Immature natural killer cell (primary cell): ENCODE measurements at regions not wholly inside any gene's neighbourhood (a gene's known extent, or its start where the extent isn't known, plus 50 kb on each side); places are given as distances from the start of the nearest gene placed in this dataset.

Experiments
- DNase-seq, 3 donors: peaks; one replicate each; pipeline ENCODE4 v3.0.0; 2022; ENCODE audit warnings: mixed read lengths in 1 of 3
- H3K27ac Mint-ChIP-seq, 6 donors: one replicate each; pipeline ENCODE4 v1.8.0; 2020; ENCODE audit warnings: mixed read lengths in 6 of 6, mild to moderate bottlenecking in 5 of 6, inconsistent platforms in 4 of 6, moderate library complexity in 3 of 6
- H3K27me3 Mint-ChIP-seq, 3 donors: one replicate each; pipeline ENCODE4 v1.8.0; 2020 to 2021; ENCODE audit warnings: low read depth in 3 of 3, mild to moderate bottlenecking in 3 of 3, mixed read lengths in 3 of 3, moderate library complexity in 3 of 3, inconsistent platforms in 1 of 3
- H3K36me3 Mint-ChIP-seq, 3 donors: one replicate each; pipeline ENCODE4 v1.8.0; 2020; ENCODE audit warnings: mixed read lengths in 3 of 3, inconsistent platforms in 2 of 3, mild to moderate bottlenecking in 2 of 3
- H3K4me1 Mint-ChIP-seq, 2 donors: one replicate each; pipeline ENCODE4 v1.8.0; 2020; ENCODE audit warnings: inconsistent platforms in 2 of 2, mild to moderate bottlenecking in 2 of 2, mixed read lengths in 2 of 2, moderate library complexity in 1 of 2
- H3K4me3 Mint-ChIP-seq, 5 donors: one replicate each; pipeline ENCODE4 v1.8.0; 2020; ENCODE audit warnings: mild to moderate bottlenecking in 5 of 5, mixed read lengths in 5 of 5, inconsistent platforms in 3 of 5, moderate library complexity in 3 of 5
- H3K9me3 Mint-ChIP-seq, 6 donors: one replicate each; pipeline ENCODE4 v1.8.0; 2020; ENCODE audit warnings: mild to moderate bottlenecking in 6 of 6, mixed read lengths in 6 of 6, inconsistent platforms in 4 of 6, moderate library complexity in 3 of 6

GRCh38 chr4:147366164-147366563 is 114.7 kb upstream of the EDNRA start:
- H3K27me3 Mint-ChIP-seq: no peaks in the 10 kb centered on the region
- H3K36me3 Mint-ChIP-seq: no peaks in the 10 kb centered on the region
- H3K4me3 Mint-ChIP-seq: no peak overlapping the region
- H3K4me1 Mint-ChIP-seq: no peaks in the 10 kb centered on the region
- DNase-seq: no peak
- H3K27ac Mint-ChIP-seq: no peak overlapping the region
- H3K9me3 Mint-ChIP-seq: peaks cover 2 to 12% (median 6%) of the 10 kb centered on the region in 6 donors

DNA sequence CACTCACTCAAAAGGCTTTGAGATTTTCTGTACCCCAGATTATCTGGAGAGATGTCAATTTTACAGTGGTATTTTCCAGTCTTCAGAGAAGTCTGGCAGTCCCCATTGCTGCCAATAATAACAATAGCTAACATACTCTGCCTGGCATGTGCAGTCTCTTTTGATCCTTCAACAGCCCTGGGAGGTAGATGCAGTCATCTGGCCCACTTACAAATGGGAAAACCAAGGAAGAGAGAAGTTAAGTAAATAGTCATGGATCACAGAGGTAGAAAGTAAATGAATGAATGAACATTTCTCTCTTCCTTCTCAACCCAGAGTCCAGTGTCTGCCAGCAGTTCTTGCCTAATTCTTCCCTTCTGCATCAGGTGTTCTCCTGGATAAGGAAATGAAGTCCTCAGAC is 113.0 kb upstream of the EDNRA start:
- Mint-ChIP-seq H3K27ac (no peak overlapping the region), H3K9me3 (peaks cover 2 to 12% (median 6%) of the 10 kb centered on the region in 6 donors), H3K4me3 (no peak overlapping the region), H3K4me1 (no peaks in the 10 kb centered on the region), H3K36me3 (no peaks in the 10 kb centered on the region), H3K27me3 (peaks cover 0 to 2% (median 0%) of the 10 kb centered on the region in 3 donors)
- DNase-seq: no peak

- no peaks in the 10 kb centered on the region for H3K4me1 Mint-ChIP-seq
- H3K27me3 Mint-ChIP-seq: peaks cover 0 to 4% (median 0%) of the 10 kb centered on the region in 3 donors
- peaks cover 0 to 12% (median 4%) of the 10 kb centered on the region in 6 donors for H3K9me3 Mint-ChIP-seq
- no peak for DNase-seq
- H3K4me3 Mint-ChIP-seq: no peak overlapping the region
- H3K27ac Mint-ChIP-seq: no peak overlapping the region
- H3K36me3 Mint-ChIP-seq: no peaks in the 10 kb centered on the region
These were observed 111.9 kb upstream of the EDNRA start for GRCh38 chr4:147368948-147369347.

DNA sequence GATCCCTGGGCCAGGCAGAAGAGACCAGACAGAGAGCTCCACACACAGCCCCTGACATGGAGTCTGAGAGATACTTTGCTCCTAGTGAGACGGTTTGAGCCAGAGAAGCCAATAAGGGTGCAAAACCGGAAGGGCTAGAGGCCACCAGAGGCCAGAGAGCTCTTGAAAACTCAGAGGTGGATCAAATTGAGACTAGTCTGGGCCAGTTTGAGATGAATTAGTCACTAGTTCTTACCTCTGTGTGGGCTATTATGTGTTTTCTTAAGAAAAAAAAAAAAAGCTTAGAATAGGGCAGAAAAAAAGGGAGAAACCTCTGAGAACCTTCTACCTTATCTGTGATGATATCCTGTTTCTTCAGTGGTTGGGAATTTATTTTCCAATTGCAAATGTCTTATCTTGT is 110.4 kb upstream of the EDNRA start:
- DNase-seq: no peak
- H3K27ac Mint-ChIP-seq: no peak overlapping the region
- no peaks in the 10 kb centered on the region for H3K4me1 Mint-ChIP-seq
- peaks cover 0 to 4% (median 0%) of the 10 kb centered on the region in 3 donors for H3K27me3 Mint-ChIP-seq
- no peaks in the 10 kb centered on the region for H3K36me3 Mint-ChIP-seq
- peaks cover 0 to 8% (median 0%) of the 10 kb centered on the region in 6 donors for H3K9me3 Mint-ChIP-seq
- H3K4me3 Mint-ChIP-seq: no peak overlapping the region

DNA sequence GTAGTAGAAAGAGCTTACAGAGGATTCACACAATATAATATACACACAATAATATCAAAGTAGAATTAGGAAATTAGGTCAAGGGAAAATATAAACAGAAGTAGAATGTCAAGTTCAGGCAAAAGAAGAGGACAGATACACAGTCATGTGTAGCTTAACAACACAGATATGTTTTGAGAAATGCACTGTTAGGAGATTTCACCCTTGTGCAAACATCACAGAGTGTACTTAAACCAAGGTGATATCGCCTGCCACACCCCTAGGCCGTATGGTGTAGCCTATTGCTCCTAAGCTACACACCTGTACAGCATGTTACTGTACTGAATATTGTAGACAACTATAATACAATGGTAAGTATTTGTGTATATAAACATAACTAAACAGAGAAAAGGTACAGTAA is 110.0 kb upstream of the EDNRA start:
- Mint-ChIP-seq H3K27me3 (peaks cover 0 to 4% (median 3%) of the 10 kb centered on the region in 3 donors), H3K27ac (no peak overlapping the region), H3K36me3 (no peaks in the 10 kb centered on the region), H3K4me1 (no peaks in the 10 kb centered on the region), H3K4me3 (no peak overlapping the region), H3K9me3 (peaks cover 0 to 8% (median 2%) of the 10 kb centered on the region in 6 donors)
- DNase-seq: no peak

DNA sequence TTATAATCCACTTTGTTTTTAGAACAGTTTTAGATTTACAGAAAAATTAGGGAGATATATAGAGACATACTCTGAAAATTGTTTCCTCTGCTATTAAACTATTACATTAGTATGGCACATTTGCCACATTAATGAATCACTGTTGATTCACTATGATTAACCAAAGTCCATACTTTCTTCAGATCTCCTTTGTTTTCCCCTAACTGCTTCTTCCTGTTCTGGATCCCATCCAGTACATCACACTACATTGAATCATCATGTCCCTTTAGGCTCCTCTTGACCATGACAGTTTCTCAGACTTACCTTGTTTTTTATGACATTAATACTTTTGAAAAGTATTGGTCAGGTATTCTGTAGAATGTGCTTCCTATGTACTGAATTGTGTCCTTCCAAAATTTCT is 109.2 kb upstream of the EDNRA start:
- Mint-ChIP-seq H3K4me1 (no peaks in the 10 kb centered on the region), H3K36me3 (no peaks in the 10 kb centered on the region)

DNA sequence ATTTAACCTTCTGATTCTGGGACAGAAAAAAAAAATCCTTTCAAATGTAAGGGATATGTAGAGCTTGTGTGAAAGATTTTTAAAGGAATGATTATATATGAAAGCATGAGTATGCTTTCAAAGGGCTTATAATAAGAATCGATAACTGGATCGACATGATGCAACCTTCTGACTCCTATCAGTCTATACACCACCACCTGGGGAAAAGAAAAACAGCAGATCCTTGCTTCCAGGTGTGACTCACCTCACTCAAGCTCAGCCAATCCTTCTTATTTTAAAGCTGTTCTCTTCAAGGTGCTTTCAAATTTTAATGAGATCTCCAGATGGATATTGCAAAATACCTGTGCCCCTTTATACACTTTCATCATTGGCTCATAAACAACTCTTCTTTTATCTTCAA is 102.1 kb upstream of the EDNRA start:
- Mint-ChIP-seq H3K4me1 (no peaks in the 10 kb centered on the region), H3K9me3 (peaks cover 0 to 7% (median 1%) of the 10 kb centered on the region in 6 donors), H3K27me3 (peaks cover 1 to 6% (median 3%) of the 10 kb centered on the region in 3 donors), H3K36me3 (no peaks in the 10 kb centered on the region), H3K4me3 (no peak overlapping the region), H3K27ac (no peak overlapping the region)
- DNase-seq: no peak

More for the DNA sequence above, 109.2 kb upstream of the EDNRA start:
- H3K4me3 Mint-ChIP-seq: no peak overlapping the region
- DNase-seq: no peak
- H3K27me3 Mint-ChIP-seq: peaks cover 0 to 4% (median 3%) of the 10 kb centered on the region in 3 donors
- H3K27ac Mint-ChIP-seq: no peak overlapping the region
- peaks cover 0 to 8% (median 4%) of the 10 kb centered on the region in 6 donors for H3K9me3 Mint-ChIP-seq

DNA sequence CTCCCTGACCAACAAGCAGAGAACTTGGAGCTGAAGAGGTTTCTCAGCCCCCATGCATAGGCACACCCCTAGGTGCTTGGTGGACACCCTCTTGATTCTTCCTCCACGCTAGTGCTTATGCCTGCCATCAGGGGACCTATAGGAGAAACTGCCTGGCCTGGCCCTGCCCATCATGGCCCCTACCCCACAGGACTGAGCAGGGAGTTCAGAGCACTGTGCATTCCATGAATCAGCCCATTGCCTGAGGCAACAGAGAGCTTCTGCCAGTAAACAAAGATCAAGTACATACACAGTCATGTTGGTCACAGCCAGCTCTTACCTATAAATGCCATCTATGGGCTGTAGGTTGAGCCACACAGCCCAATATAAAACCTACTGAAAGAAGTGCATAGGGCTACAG is 99.1 kb upstream of the EDNRA start:
- H3K27me3 Mint-ChIP-seq: peaks cover 0 to 6% (median 1%) of the 10 kb centered on the region in 3 donors
- H3K27ac Mint-ChIP-seq: no peak overlapping the region
- no peaks in the 10 kb centered on the region for H3K4me1 Mint-ChIP-seq

GRCh38 chr4:147388018-147388417 is 92.9 kb upstream of the EDNRA start:
- no peak for DNase-seq
- Mint-ChIP-seq H3K4me1 (no peaks in the 10 kb centered on the region), H3K27ac (no peak overlapping the region), H3K9me3 (peaks cover 0 to 16% (median 4%) of the 10 kb centered on the region in 6 donors), H3K27me3 (peaks cover 0 to 2% (median 2%) of the 10 kb centered on the region in 3 donors), H3K36me3 (no peaks in the 10 kb centered on the region), H3K4me3 (no peak overlapping the region)

More for the DNA sequence above, 99.1 kb upstream of the EDNRA start:
- DNase-seq: no peak
- H3K9me3 Mint-ChIP-seq: peaks cover 0 to 3% (median 0%) of the 10 kb centered on the region in 6 donors
- no peak overlapping the region for H3K4me3 Mint-ChIP-seq
- H3K36me3 Mint-ChIP-seq: no peaks in the 10 kb centered on the region

GRCh38 chr4:147396105-147396504 is 84.8 kb upstream of the EDNRA start:
- DNase-seq: no peak
- no peaks in the 10 kb centered on the region for H3K27me3 Mint-ChIP-seq
- peaks cover 0 to 11% (median 4%) of the 10 kb centered on the region in 6 donors for H3K9me3 Mint-ChIP-seq
- H3K36me3 Mint-ChIP-seq: no peaks in the 10 kb centered on the region
- no peak overlapping the region for H3K27ac Mint-ChIP-seq
- H3K4me3 Mint-ChIP-seq: no peak overlapping the region
- H3K4me1 Mint-ChIP-seq: no peaks in the 10 kb centered on the region

- Mint-ChIP-seq H3K4me3 (no peak overlapping the region), H3K27ac (no peak overlapping the region), H3K9me3 (peaks cover 0 to 7% (median 4%) of the 10 kb centered on the region in 6 donors), H3K36me3 (no peaks in the 10 kb centered on the region), H3K4me1 (no peaks in the 10 kb centered on the region), H3K27me3 (no peaks in the 10 kb centered on the region)
- DNase-seq: no peak
These were observed 82.3 kb upstream of the EDNRA start for GRCh38 chr4:147398556-147398955.

GRCh38 chr4:147400721-147401120 is 80.2 kb upstream of the EDNRA start:
- no peaks in the 10 kb centered on the region for H3K4me1 Mint-ChIP-seq
- no peak overlapping the region for H3K27ac Mint-ChIP-seq
- H3K36me3 Mint-ChIP-seq: no peaks in the 10 kb centered on the region
- no peak overlapping the region for H3K4me3 Mint-ChIP-seq
- H3K27me3 Mint-ChIP-seq: no peaks in the 10 kb centered on the region
- peaks cover 0 to 15% (median 6%) of the 10 kb centered on the region in 6 donors for H3K9me3 Mint-ChIP-seq
- no peak for DNase-seq

GRCh38 chr4:147401221-147401620 is 79.7 kb upstream of the EDNRA start:
- H3K9me3 Mint-ChIP-seq: peaks cover 0 to 15% (median 6%) of the 10 kb centered on the region in 6 donors

GRCh38 chr4:147407261-147408045 is 73.4 kb upstream of the EDNRA start:
- H3K4me1 Mint-ChIP-seq: no peaks in the 10 kb centered on the region
- peaks cover 4 to 19% (median 9%) of the 10 kb centered on the region in 6 donors for H3K9me3 Mint-ChIP-seq
- H3K4me3 Mint-ChIP-seq: no peak overlapping the region
- no peaks in the 10 kb centered on the region for H3K36me3 Mint-ChIP-seq
- no peak overlapping the region for H3K27ac Mint-ChIP-seq
- H3K27me3 Mint-ChIP-seq: no peaks in the 10 kb centered on the region
- no peak for DNase-seq

More at GRCh38 chr4:147401221-147401620, 79.7 kb upstream of the EDNRA start:
- Mint-ChIP-seq H3K36me3 (no peaks in the 10 kb centered on the region), H3K4me1 (no peaks in the 10 kb centered on the region), H3K27ac (no peak overlapping the region), H3K27me3 (no peaks in the 10 kb centered on the region), H3K4me3 (no peak overlapping the region)
- DNase-seq: no peak

DNA sequence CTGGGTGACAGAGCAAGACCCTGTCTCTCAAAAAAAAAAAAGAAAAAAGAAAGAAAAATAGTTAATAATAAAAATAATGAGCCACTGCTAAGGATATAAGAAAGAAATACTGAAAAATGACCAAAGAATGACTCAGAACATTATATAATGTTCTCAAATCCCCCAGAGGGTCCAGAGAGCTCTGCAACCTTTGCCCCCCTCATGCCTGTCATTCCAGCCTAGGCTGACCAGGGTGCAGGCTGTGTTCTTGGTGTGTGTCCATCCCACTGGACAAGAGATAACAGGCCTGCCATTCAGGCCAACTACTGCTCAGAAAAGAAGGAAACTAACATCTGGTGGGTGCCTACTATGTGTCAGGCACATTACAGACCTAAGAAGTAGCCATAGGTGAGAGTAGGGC is 72.7 kb upstream of the EDNRA start:
- Mint-ChIP-seq H3K4me1 (no peaks in the 10 kb centered on the region), H3K36me3 (no peaks in the 10 kb centered on the region), H3K27ac (no peak overlapping the region), H3K9me3 (peaks cover 4 to 19% (median 10%) of the 10 kb centered on the region in 6 donors), H3K27me3 (no peaks in the 10 kb centered on the region), H3K4me3 (no peak overlapping the region)
- no peak for DNase-seq
